IMR-90 (cell line): ENCODE measurements at regions not wholly inside any gene's neighbourhood (a gene's known extent, or its start where the extent isn't known, plus 50 kb on each side); places are given as distances from the start of the nearest gene placed in this dataset.
A peak's percentile ranks its signal among the peaks of the same experiment; 100 is the strongest.

Source experiments
- ATAC-seq: fragments of 200-7000 bp; cut with Tn5 transposase; 2 replicates; pipeline ENCODE4 v1.9.1; 2020; ENCODE audit warnings: low read depth, mild to moderate bottlenecking, moderate library complexity
- BruUV-seq: library from RNA; stranded (reverse); fragments of 400-500 nt; replicated peaks from 2 replicates; lab custom pipeline; 2021; lab: Mats Ljungman, UMichigan
- CTCF ChIA-PET: fragments of 300-600 bp; formaldehyde crosslinking; extraction: SDS; loops from one replicate; lab custom pipeline; 2021; ENCODE audit warnings: antibody characterized with exemption; lab: Yijun Ruan, JAX
- POLR2A ChIA-PET: fragments of 300-600 bp; sonication (Branson Sonifier 250); formaldehyde crosslinking; loops from one replicate; lab custom pipeline; 2022; ENCODE audit warnings: antibody characterized with exemption; ENCODE audit not compliant: unreplicated experiment; lab: Charles Lee
- DNase-seq: peaks from one replicate; pipeline ENCODE4 v3.0.0; 2013
- H2AFZ ChIP-seq: replicated peaks from 2 replicates; pipeline ENCODE3; 2013; ENCODE audit warnings: low read length, mild to moderate bottlenecking; ENCODE audit not compliant: poor library complexity
- H2AK5ac ChIP-seq: 2 replicates; pipeline ENCODE4 v1.6.1; 2013; ENCODE audit warnings: low read depth, low read length, inconsistent platforms
- H2AK9ac ChIP-seq: replicated peaks from 2 replicates; pipeline ENCODE3; 2013; ENCODE audit warnings: mild to moderate bottlenecking, low read depth, low read length, moderate library complexity; ENCODE audit not compliant: poor library complexity
- H2BK120ac ChIP-seq: 2 replicates; pipeline ENCODE4 v1.6.1; 2013; ENCODE audit warnings: low read depth, low read length, inconsistent platforms
- H2BK15ac ChIP-seq: 3 replicates; pipeline ENCODE4 v1.6.1; 2013; ENCODE audit warnings: low read depth, low read length, inconsistent platforms
- H2BK20ac ChIP-seq: 2 replicates; pipeline ENCODE4 v1.6.1; 2013; ENCODE audit warnings: low read depth, mild to moderate bottlenecking, inconsistent platforms, low read length, moderate library complexity
- H2BK5ac ChIP-seq: 2 replicates; pipeline ENCODE4 v1.6.1; 2013; ENCODE audit warnings: mild to moderate bottlenecking, low read depth, low read length, inconsistent platforms; ENCODE audit not compliant: poor library complexity, severe bottlenecking
- H3K14ac ChIP-seq: replicated peaks from 2 replicates; pipeline ENCODE4 v1.6.1; 2013; ENCODE audit warnings: low read depth, low read length, inconsistent platforms
- H3K18ac ChIP-seq: 2 replicates; pipeline ENCODE4 v1.6.1; 2013; ENCODE audit warnings: low read depth, low read length, control low read depth
- H3K23ac ChIP-seq: 2 replicates; pipeline ENCODE4 v1.6.1; 2013; ENCODE audit warnings: low read depth, low read length, inconsistent platforms
- H3K27ac ChIP-seq: 2 replicates; pipeline ENCODE4 v1.5.1; 2013; ENCODE audit warnings: mild to moderate bottlenecking, control low read depth, low read length; ENCODE audit not compliant: insufficient read depth
- H3K27me3 ChIP-seq: 2 replicates; pipeline ENCODE4 v1.6.1; 2013; ENCODE audit warnings: low read length; ENCODE audit not compliant: control insufficient read depth, insufficient read depth
- H3K36me3 ChIP-seq: 2 replicates; pipeline ENCODE4 v1.6.1; 2013; ENCODE audit warnings: low read length, mixed read lengths; ENCODE audit not compliant: control insufficient read depth, insufficient read depth
- H3K4ac ChIP-seq: 2 replicates; pipeline ENCODE4 v1.6.1; 2013; ENCODE audit warnings: low read depth, low read length, inconsistent platforms
- H3K4me1 ChIP-seq: 2 replicates; pipeline ENCODE4 v1.6.1; 2013; ENCODE audit warnings: low read length, mixed read lengths; ENCODE audit not compliant: control insufficient read depth, insufficient read depth
- H3K4me2 ChIP-seq: 2 replicates; pipeline ENCODE4 v1.6.1; 2013; ENCODE audit warnings: low read depth, mild to moderate bottlenecking, control low read depth, low read length, moderate library complexity
- H3K4me3 ChIP-seq: 2 replicates; pipeline ENCODE4 v1.5.1; 2013; ENCODE audit warnings: low read depth, mild to moderate bottlenecking, control low read depth, low read length, moderate library complexity; ENCODE audit not compliant: insufficient read depth
- H3K56ac ChIP-seq: 2 replicates; pipeline ENCODE4 v1.6.1; 2013; ENCODE audit warnings: low read length, inconsistent platforms; ENCODE audit not compliant: insufficient read depth; ENCODE audit errors: extremely low read depth
- H3K79me1 ChIP-seq, 2 experiments: 2 replicates each; pipeline ENCODE4 v1.6.1; 2013; ENCODE audit warnings: low read length in 2 of 2, inconsistent platforms in 1 of 2, low read depth in 1 of 2
- H3K9ac ChIP-seq: 2 replicates; pipeline ENCODE4 v1.6.1; 2013; ENCODE audit warnings: low read depth, low read length, control low read depth
- H3K9me1 ChIP-seq: 2 replicates; pipeline ENCODE4 v1.6.1; 2013; ENCODE audit warnings: low read length, inconsistent platforms; ENCODE audit not compliant: insufficient read depth
- H3K9me3 ChIP-seq: 2 replicates; pipeline ENCODE4 v1.6.1; 2013; ENCODE audit warnings: low read length; ENCODE audit not compliant: control insufficient read depth, insufficient read depth
- H4K20me1 ChIP-seq: 2 replicates; pipeline ENCODE4 v1.6.1; 2013; ENCODE audit warnings: low read length, inconsistent platforms; ENCODE audit not compliant: insufficient read depth
- H4K5ac ChIP-seq: 2 replicates; pipeline ENCODE4 v1.6.1; 2013; ENCODE audit warnings: mild to moderate bottlenecking, low read depth, low read length, control low read depth
- H4K8ac ChIP-seq, 2 experiments: 2 replicates each; pipeline ENCODE4 v1.6.1; 2013; ENCODE audit warnings: low read depth in 2 of 2, low read length in 2 of 2, control low read depth in 1 of 2, inconsistent platforms in 1 of 2
- H4K91ac ChIP-seq: 2 replicates; pipeline ENCODE4 v1.6.1; 2013; ENCODE audit warnings: low read depth, low read length, inconsistent platforms; ENCODE audit not compliant: insufficient read depth
- BHLHE40 ChIP-seq: fragments of 150-350 bp; IDR thresholded peaks from 2 replicates; pipeline ENCODE4 v1.6.1; 2016; ENCODE audit warnings: mild to moderate bottlenecking, low read depth, low read length
- CEBPB ChIP-seq: IDR thresholded peaks from 2 replicates; pipeline ENCODE4 v1.6.1; 2012; ENCODE audit warnings: low read depth, low read length, improper control_type of control experiment
- CHD1 ChIP-seq: IDR thresholded peaks from 2 replicates; pipeline ENCODE4 v1.6.1; 2012; ENCODE audit warnings: low read depth, low read length, improper control_type of control experiment
- FOS ChIP-seq: fragments of 150-350 bp; IDR thresholded peaks from 2 replicates; pipeline ENCODE4 v1.6.1; 2016; ENCODE audit warnings: low read depth, low read length
- MAFK ChIP-seq: IDR thresholded peaks from 2 replicates; pipeline ENCODE4 v1.6.1; 2012; ENCODE audit warnings: low read depth, low read length, improper control_type of control experiment
- MAZ ChIP-seq: IDR thresholded peaks from 2 replicates; pipeline ENCODE4 v1.6.1; 2012; ENCODE audit warnings: low read depth, mild to moderate bottlenecking, low read length, improper control_type of control experiment, moderate library complexity, borderline replicate concordance
- MXI1 ChIP-seq: IDR thresholded peaks from 2 replicates; pipeline ENCODE4 v1.6.1; 2012; ENCODE audit warnings: low read depth, mild to moderate bottlenecking, low read length, moderate library complexity, borderline replicate concordance
- RAD21 ChIP-seq: IDR thresholded peaks from 2 replicates; pipeline ENCODE4 v1.6.1; 2012; ENCODE audit warnings: low read length, improper control_type of control experiment
- RCOR1 ChIP-seq: IDR thresholded peaks from 2 replicates; pipeline ENCODE4 v1.6.1; 2012; ENCODE audit warnings: mild to moderate bottlenecking, low read length, improper control_type of control experiment; ENCODE audit not compliant: insufficient replicate concordance
- RFX5 ChIP-seq: IDR thresholded peaks from 2 replicates; pipeline ENCODE4 v1.8.0; 2012; ENCODE audit warnings: low read depth, mild to moderate bottlenecking, low read length, moderate library complexity
- SMC3 ChIP-seq: fragments of 150-350 bp; IDR thresholded peaks from 2 replicates; pipeline ENCODE4 v1.6.1; 2016; ENCODE audit warnings: low read depth, mild to moderate bottlenecking, antibody characterized with exemption, low read length, moderate library complexity
- USF2 ChIP-seq: fragments of 150-350 bp; IDR thresholded peaks from 2 replicates; pipeline ENCODE4 v1.6.1; 2017; ENCODE audit warnings: mild to moderate bottlenecking, antibody characterized with exemption, low read length, low read depth
- WGBS, 2 experiments: methylation state at CpG; one replicate each; pipeline versions ENCODE4 v1.1.5 to v1.1.7; 2013; ENCODE audit warnings: missing lambda C conversion rate in 2 of 2; ENCODE audit not compliant: insufficient read length in 1 of 2; ENCODE audit errors: extremely low coverage in 2 of 2; 5-methylcytosine and 5-hydroxymethylcytosine counted together
- dilution Hi-C: fragments of 300-500 bp; cut with HindIII; formaldehyde crosslinking; loops from one replicate; pipeline ENCODE4 v1.14.3; 2018; ENCODE audit warnings: low sequenced_read_pairs; ENCODE audit not compliant: unreplicated experiment
- in situ Hi-C: fragments of 300-500 bp; cut with MboI; formaldehyde crosslinking; loops from 3 replicates; pipeline ENCODE4 v1.14.3; 2019; ENCODE audit warnings: low sequenced_read_pairs, inconsistent platforms, mixed read lengths
- intact Hi-C: fragments of 100-400 bp; cut with micrococcal nuclease; formaldehyde crosslinking; loops from 2 replicates; pipeline ENCODE4 v1.10.0; 2022
- TF ChIP-seq, protein P1 (sequence below): conservative IDR thresholded peaks from 2 replicates; pipeline ENCODE4 v1.5.1; 2012; ENCODE audit warnings: mild to moderate bottlenecking, low read depth, low read length, improper control_type of control experiment
- TF ChIP-seq, protein P2 (sequence below): fragments of 150-350 bp; IDR thresholded peaks from 2 replicates; pipeline ENCODE4 v1.6.1; 2016; ENCODE audit warnings: low read depth, mild to moderate bottlenecking, low read length, moderate library complexity, borderline replicate concordance

GRCh38 chr2:58428096-58429013 is 187.2 kb upstream of the FANCL start:
- Histone ChIP-seq H3K18ac (no peak overlapping the region), H3K9me3 (no peaks in the 10 kb centered on the region), H4K8ac (no peak overlapping the region), H3K56ac (no peak overlapping the region), H3K14ac (no peak overlapping the region), H4K5ac (no peak overlapping the region), H3K4me3 (peak overlapping the region; percentile 0; the same call in 1 of the 2 replicates), H3K9me1 (no peaks in the 10 kb centered on the region), H3K4me1 (no peaks in the 10 kb centered on the region), H2BK120ac (no peak overlapping the region), H3K23ac (no peak overlapping the region; the same call in 1 of the 2 replicates), H3K9ac (no peak overlapping the region), H3K36me3 (no peaks in the 10 kb centered on the region), H2AK9ac (no peak overlapping the region), H4K91ac (no peak overlapping the region), H2AK5ac (no peak overlapping the region), H3K79me1 (no peaks in the 10 kb centered on the region), H2BK5ac (no peak overlapping the region), H4K20me1 (no peaks in the 10 kb centered on the region), H3K27me3 (peaks cover 7% of the 10 kb centered on the region), H3K4ac (no peak overlapping the region), H3K4me2 (peak overlapping the region; percentile 69), H3K27ac (no peak overlapping the region), H2AFZ (peak overlapping the region; percentile 73), H2BK20ac (no peak overlapping the region), H2BK15ac (no peak overlapping the region)
- CTCF ChIA-PET, result no interaction called here
- POLR2A ChIA-PET, result interaction anchor here (0.6 kb wide), 1 partner anchor 1837 kb away, joined by 5 read pairs; no protein-coding TSS in a partner anchor
- 0% methylated on average over 4 of the region's 76 CpGs; no CpG with 5 or more reads in 1 of the 2 experiments for WGBS, 2 experiments
- dilution Hi-C loops (no loop called here), intact Hi-C loops (no loop called here), in situ Hi-C loops (loop anchor here (25.0 kb wide), 1 partner anchor 291 kb away; no protein-coding TSS in a partner anchor)
- no TSS peak for BruUV-seq
- DNase-seq (no peak), ATAC-seq (peak; percentile 42)
- TF ChIP-seq MXI1 (no peak), SMC3 (no peak), MAFK (no peak), MAZ (no peak), FOS (no peak), USF2 (no peak), BHLHE40 (no peak), RFX5 (no peak), CHD1 (no peak), RAD21 (no peak), RCOR1 (no peak), CEBPB (no peak)
- TF ChIP-seq, protein P1, sequence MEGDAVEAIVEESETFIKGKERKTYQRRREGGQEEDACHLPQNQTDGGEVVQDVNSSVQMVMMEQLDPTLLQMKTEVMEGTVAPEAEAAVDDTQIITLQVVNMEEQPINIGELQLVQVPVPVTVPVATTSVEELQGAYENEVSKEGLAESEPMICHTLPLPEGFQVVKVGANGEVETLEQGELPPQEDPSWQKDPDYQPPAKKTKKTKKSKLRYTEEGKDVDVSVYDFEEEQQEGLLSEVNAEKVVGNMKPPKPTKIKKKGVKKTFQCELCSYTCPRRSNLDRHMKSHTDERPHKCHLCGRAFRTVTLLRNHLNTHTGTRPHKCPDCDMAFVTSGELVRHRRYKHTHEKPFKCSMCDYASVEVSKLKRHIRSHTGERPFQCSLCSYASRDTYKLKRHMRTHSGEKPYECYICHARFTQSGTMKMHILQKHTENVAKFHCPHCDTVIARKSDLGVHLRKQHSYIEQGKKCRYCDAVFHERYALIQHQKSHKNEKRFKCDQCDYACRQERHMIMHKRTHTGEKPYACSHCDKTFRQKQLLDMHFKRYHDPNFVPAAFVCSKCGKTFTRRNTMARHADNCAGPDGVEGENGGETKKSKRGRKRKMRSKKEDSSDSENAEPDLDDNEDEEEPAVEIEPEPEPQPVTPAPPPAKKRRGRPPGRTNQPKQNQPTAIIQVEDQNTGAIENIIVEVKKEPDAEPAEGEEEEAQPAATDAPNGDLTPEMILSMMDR, result no peak
- TF ChIP-seq, protein P2, sequence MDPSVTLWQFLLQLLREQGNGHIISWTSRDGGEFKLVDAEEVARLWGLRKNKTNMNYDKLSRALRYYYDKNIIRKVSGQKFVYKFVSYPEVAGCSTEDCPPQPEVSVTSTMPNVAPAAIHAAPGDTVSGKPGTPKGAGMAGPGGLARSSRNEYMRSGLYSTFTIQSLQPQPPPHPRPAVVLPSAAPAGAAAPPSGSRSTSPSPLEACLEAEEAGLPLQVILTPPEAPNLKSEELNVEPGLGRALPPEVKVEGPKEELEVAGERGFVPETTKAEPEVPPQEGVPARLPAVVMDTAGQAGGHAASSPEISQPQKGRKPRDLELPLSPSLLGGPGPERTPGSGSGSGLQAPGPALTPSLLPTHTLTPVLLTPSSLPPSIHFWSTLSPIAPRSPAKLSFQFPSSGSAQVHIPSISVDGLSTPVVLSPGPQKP, result no peak
